GM19438 (cell line): ENCODE measurements at regions not wholly inside any gene's neighbourhood (a gene's known extent, or its start where the extent isn't known, plus 50 kb on each side); places are given as distances from the start of the nearest gene placed in this dataset.

Experiments used
- ATAC-seq: cut with Tn5 transposase; IDR thresholded peaks from one replicate; pipeline ENCODE4 v1.9.1; 2021; ENCODE audit warnings: low read depth; ENCODE audit not compliant: unreplicated experiment

DNA sequence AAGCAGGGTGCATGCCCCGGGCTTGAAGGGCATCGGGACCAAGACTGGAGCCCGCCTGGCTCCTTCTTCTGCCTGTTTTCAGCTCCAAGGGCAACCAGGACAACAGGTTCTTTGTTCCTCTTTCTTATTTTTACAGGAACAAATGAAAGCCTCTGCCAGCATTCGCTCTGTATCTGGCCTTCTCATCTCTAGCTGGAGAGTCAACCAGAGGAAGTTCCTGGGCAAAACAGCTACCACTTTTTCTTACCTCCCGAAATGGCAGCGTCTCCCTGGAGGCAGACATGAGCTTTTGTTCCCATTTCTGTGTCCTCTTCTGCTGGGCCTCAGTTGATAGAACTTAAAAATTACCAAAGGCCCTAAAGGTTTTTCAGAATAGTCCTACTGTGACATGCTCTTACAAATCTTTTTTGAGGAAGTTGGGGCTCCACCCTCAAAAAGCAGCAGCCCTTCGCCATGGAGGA lies 74.1 kb upstream of the NAA20 start:
- ATAC-seq = no peak

- no peak for ATAC-seq
Observed at GRCh38 chr20:19944772-19945459, 72.2 kb upstream of the NAA20 start.

GRCh38 chr20:19945732-19946670 lies 71.2 kb upstream of the NAA20 start:
- no peak for ATAC-seq

DNA sequence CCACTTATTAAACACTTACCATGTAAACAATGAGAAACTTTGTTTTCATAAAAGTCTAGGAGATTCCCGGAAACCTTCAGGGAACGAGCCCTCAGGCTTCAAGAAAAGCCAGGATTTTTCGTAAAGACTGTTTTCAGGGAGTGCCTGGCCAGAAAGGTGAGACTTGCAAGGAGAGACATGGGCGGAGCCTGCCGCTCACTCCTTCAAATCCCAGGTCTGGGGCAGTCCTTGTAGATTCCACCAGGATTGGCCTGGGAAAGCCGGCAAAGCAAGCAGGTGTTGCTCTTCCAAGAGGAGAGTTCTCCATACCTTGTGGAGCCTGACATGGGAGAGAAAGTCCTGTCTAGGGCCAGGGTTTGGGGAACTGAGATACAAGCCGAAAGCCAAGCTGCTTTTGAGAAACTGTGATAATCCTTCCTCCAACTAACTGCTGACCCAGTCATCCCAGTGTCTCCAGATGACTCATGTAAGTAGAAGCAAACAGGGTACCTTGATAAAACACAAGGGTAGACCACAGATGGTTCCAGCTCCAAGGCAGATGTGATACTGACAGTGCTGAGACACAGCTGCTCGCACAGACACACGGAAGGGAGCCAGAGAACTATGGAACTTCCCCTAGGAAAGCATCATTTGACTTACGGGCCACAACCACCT lies 69.4 kb upstream of the NAA20 start:
- peak; percentile 63 for ATAC-seq

- ATAC-seq = no peak
Observed at GRCh38 chr20:19949195-19949867, 67.8 kb upstream of the NAA20 start.

DNA sequence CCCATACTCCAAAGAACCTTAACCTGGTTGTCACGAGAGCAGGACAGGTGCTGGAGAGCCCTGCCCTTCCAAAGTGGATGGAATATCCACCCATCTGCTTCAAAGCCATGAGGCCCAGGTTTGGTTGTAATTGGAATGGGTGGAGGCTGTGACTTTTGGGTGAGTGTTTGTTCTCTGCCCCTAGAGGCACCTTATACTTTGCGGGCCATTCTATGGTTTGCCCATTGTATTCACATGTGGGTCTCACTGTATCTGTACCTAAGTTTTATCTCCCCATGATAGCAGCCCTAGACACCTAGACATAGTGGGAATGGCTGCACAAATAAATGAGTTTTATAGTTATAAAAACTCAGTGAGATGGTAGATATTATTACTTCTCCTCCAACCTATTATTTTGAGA lies 67.1 kb upstream of the NAA20 start:
- no peak for ATAC-seq

GRCh38 chr20:19952392-19952791 lies 64.8 kb upstream of the NAA20 start:
- ATAC-seq = no peak

DNA sequence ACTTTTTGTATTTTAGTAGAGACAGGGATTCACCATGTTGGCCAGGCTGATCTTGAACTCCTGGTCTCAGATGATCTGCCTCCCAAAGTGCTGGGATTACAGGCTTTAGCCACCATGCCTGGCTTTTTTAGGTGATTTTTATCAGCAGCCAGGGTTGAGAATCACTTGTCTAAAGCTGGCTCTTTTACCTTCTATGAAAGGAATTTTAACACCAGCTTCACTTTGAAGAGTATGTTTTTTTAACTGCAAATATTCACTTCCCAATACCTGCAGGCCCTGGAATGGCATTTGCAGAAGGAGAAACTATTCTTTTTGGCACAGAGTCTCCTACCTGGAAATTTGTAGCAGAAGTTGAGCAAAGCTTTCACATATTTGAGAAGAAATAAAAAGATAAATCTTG lies 63.6 kb upstream of the NAA20 start:
- no peak for ATAC-seq

- no peak for ATAC-seq
Observed at GRCh38 chr20:19956976-19957375, 60.2 kb upstream of the NAA20 start.

GRCh38 chr20:19958219-19958618 lies 58.9 kb upstream of the NAA20 start:
- no peak for ATAC-seq

DNA sequence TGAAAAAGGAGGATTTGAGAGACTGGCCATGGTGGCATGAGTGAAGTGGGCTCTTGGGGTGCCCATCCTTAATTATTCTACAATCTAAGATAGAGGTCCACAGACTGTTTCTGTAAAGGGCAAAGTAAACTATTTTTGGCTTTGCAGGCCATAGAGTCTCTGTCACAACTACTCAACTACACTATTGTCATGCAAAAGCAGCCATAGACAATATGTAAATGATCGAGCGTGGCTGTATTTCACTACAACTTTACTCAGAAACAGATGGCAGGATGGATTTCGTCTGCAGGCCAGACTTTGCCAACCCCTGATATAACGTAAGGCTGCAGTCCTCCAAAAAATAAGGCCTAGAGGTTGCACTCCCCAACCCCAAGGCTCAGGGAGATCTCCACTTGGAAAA lies 58.2 kb upstream of the NAA20 start:
- ATAC-seq = no peak

GRCh38 chr20:19960745-19961144 lies 56.4 kb upstream of the NAA20 start:
- ATAC-seq = no peak

DNA sequence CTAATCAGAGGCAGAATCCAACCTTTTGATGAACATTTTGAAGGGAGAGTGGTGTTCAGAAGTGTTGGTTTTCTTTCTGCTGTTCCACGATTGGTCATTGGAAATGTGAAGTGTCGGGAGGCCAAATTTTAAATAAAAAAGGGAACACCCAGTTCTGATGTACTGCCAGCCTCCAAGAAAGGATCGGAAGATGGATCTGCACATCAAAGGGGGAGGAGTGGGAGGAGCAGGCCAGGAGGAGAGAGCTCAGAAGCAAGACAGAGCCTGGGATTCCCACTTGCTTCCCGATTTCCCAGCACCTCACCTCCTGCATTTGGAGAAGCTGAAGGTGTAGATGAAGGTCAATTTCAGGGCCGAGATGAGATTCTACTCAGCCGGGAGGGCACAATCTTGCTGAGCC lies 55.9 kb upstream of the NAA20 start:
- ATAC-seq = no peak

DNA sequence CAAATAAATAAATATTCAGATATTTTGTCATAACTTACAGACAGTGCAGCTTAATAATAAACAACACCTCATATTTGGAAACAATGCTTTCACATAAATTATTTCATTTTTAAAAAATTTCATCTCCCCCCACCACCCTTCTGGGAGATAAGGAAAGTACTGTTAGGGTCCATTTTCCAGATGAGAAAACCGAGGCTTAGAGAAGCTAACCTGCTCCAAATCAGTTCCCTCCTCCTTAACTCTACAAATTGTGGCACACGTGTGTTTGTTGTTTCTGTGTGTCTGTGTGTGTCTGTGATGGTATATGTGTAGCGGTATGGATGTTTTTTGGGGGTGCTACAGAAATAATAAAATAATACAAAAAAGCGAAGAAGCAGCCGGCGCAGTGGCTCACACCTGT lies 54.2 kb upstream of the NAA20 start:
- ATAC-seq = no peak

GRCh38 chr20:19964289-19965265 lies 52.6 kb upstream of the NAA20 start:
- no peak for ATAC-seq

DNA sequence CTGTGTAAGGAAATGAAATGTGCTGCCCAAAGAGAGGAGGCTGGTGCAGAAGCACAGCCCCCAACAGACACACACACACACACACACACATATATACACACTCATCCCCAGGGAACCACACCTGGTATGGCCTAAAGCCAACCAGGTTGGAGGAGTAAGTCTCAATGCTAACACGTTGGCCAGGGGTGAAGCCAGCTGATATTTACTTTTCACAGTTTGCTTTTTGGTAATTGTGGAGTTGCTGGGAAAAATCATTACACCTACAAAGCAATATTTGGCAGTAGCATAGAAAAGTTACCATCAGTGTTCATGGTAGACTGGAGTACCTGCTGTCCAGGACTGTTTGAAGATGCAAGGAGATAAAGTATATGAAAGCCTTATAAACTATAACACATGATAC lies 50.3 kb upstream of the NAA20 start:
- ATAC-seq = no peak
